ENCODE measurements at regions not wholly inside any gene's neighbourhood (a gene's known extent, or its start where the extent isn't known, plus 50 kb on each side); places are given as distances from the start of the nearest gene placed in this dataset.

DNA sequence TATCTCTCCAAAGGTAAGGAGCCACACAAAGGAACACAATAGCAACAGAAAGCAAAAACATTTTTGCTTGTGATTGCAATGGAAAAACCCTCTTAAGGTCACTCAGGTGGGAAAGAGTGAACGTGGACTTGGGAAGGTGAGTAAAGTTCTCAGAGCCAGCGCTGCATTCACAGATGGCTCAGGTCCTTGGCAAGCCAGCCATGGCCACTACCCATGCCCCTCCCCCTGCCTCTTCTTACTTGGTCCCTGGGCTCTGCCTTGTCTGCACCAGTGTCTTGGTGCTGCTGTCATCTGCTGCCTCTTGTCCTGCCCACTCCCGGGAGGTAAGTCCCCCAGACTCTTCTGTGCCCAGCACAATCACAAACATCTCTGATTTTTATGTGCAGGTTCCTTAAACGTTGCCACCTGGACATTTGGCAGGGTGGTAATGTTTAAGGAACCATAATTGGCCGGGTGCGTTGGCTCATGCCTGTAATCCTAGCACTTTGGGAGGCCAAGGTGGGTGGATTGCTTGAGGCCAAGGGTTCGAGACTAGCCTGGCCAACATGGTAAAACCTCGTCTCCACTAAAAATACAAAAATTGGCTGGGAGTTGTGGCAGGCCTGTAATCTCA lies 74.6 kb downstream of the FEM1C start:
- WGBS, 2 donors = 75 to 89% methylated on average over 4 to 8 of the region's 8 CpGs
- H3K36me3 ChIP-seq = no peaks in the 10 kb centered on the region
- H3K27ac ChIP-seq = no peak overlapping the region
- no peak for DNase-seq
- no peaks in the 10 kb centered on the region for H3K9me3 ChIP-seq
- TF ChIP-seq, protein P1, sequence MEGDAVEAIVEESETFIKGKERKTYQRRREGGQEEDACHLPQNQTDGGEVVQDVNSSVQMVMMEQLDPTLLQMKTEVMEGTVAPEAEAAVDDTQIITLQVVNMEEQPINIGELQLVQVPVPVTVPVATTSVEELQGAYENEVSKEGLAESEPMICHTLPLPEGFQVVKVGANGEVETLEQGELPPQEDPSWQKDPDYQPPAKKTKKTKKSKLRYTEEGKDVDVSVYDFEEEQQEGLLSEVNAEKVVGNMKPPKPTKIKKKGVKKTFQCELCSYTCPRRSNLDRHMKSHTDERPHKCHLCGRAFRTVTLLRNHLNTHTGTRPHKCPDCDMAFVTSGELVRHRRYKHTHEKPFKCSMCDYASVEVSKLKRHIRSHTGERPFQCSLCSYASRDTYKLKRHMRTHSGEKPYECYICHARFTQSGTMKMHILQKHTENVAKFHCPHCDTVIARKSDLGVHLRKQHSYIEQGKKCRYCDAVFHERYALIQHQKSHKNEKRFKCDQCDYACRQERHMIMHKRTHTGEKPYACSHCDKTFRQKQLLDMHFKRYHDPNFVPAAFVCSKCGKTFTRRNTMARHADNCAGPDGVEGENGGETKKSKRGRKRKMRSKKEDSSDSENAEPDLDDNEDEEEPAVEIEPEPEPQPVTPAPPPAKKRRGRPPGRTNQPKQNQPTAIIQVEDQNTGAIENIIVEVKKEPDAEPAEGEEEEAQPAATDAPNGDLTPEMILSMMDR (IDR thresholded peaks at IDR 0.05) = no peak
- TF ChIP-seq POLR2A (IDR thresholded peaks at IDR 0.05) = no peak
- no peak overlapping the region for H3K4me3 ChIP-seq
- H3K4me1 ChIP-seq = peaks cover 0 to 17% (median 13%) of the 10 kb centered on the region in 3 donors
- intact Hi-C loops (cut with DNase I) = no loop called here
- no peaks in the 10 kb centered on the region for H3K27me3 ChIP-seq

DNA sequence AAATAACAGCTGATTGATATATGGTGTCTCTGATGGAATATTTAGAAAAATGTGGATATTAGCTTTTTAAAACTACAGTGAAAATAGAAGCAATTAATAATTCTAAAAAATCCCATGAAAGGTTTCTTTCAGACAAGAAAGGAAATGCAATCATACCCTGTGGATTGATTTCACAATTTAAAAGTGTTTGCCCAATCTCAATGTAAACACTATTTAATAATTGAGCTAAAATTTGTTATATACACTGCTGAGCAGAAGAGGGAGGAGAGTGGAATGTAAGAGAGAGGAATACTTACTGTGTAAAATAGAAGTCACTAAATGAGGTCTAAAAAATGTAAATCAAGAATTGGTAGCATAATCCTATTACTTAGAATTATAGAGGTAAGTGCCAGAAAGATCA lies 76.9 kb downstream of the FEM1C start:
- Histone ChIP-seq H3K9me3 (no peaks in the 10 kb centered on the region), H3K4me1 (peaks cover 0 to 13% (median 10%) of the 10 kb centered on the region in 3 donors), H3K36me3 (no peaks in the 10 kb centered on the region), H3K27me3 (no peaks in the 10 kb centered on the region), H3K27ac (no peak overlapping the region), H3K4me3 (no peak overlapping the region)
- DNase-seq = no peak
- no peak for TF ChIP-seq POLR2A (IDR thresholded peaks at IDR 0.05)
- TF ChIP-seq, protein P1 (IDR thresholded peaks at IDR 0.05) = no peak
- intact Hi-C loops (cut with DNase I) = no loop called here

DNA sequence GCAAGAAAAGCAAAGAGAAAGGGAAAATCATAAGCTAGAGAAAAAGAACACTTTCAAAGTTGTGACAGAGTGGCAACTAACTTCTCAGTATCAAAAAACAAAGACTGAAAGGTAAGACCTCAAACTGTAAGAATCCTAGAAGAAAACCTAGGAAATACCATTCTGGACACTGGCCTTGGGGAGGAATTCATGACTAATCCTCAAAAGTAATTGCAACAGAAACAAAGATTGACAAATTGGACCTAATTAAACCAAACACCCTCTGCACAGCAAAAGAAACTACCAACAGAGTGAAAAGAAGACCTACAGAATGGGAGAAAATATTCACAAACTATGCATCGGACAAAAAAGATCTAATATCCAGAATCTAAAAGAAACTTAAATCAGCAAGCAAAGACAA lies 79.1 kb downstream of the FEM1C start:
- DNase-seq = no peak
- Histone ChIP-seq H3K36me3 (no peaks in the 10 kb centered on the region), H3K4me1 (peaks cover 0 to 15% (median 4%) of the 10 kb centered on the region in 3 donors), H3K4me3 (no peak overlapping the region), H3K9me3 (no peaks in the 10 kb centered on the region), H3K27me3 (no peaks in the 10 kb centered on the region), H3K27ac (no peak overlapping the region)
- intact Hi-C loops (cut with DNase I) = no loop called here
- 89 to 100% methylated on average over 1 of the region's 1 CpG for WGBS, 2 donors
- no peak for TF ChIP-seq POLR2A (IDR thresholded peaks at IDR 0.05)
- TF ChIP-seq, protein P1 (IDR thresholded peaks at IDR 0.05) = no peak

DNA sequence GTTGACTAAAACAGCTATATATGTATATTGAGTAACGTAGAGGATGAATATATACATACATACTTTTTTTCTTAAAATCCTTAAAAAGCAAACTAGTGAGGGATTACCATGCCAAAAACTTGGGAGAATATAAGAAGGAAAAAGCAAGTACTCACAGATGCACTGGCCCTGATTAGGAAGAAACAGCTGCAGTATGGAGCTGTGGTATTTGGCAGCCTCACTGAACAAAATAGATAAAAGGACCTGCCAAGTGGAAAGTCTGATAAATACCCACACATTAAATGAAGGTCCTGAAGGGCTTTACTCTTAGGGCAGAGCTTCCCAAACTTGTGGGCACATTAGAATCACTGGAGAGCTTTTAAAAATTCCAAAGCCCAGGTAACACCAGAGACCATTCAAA lies 80.6 kb downstream of the FEM1C start:
- intact Hi-C loops (cut with DNase I) = no loop called here
- no peak for DNase-seq
- Histone ChIP-seq H3K4me3 (no peak overlapping the region), H3K27me3 (no peaks in the 10 kb centered on the region), H3K27ac (no peak overlapping the region), H3K4me1 (peaks cover 0 to 22% (median 9%) of the 10 kb centered on the region in 3 donors), H3K36me3 (no peaks in the 10 kb centered on the region), H3K9me3 (no peaks in the 10 kb centered on the region)
- 38 to 70% methylated on average over 1 of the region's 1 CpG for WGBS, 2 donors
- no peak for TF ChIP-seq POLR2A (IDR thresholded peaks at IDR 0.05)
- TF ChIP-seq, protein P1 (IDR thresholded peaks at IDR 0.05) = no peak

DNA sequence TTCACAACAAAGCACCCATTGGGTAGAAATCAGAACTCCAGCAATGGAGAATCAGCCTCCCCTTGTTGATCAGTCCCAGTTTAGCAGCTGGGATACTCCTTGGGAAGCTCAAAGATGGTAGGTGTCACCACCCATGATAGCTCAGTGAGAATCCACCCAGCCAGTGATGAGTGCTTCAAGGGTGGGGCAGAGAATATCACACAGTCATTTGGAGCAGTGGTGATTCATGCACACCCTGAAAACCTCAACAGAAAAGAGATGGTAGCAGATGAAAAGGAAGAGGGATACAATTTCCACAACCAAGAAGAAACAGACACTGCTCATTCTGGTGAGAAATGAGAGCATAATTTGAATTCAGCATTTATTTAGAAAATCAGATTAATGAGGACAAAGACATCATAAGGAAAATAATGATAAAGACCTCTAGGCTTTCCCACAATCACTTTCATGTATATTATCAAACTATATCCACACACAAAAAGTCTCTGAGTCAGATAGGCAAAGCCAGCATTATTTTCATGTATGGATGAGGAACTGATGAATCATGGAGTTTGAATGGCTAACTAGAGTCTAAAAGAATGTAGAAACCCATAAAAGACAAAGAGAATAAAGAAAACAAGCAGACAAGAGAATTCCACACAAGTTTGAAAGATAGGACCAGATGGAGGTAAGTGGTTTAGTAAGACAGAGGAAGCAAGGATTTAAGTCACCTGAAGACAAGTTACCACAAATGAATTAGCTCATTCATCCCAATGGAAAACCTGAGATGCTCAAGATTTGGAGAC lies 82.9 kb downstream of the FEM1C start:
- H3K9me3 ChIP-seq = no peaks in the 10 kb centered on the region
- H3K4me3 ChIP-seq = no peak overlapping the region
- peaks cover 0 to 22% (median 9%) of the 10 kb centered on the region in 3 donors for H3K4me1 ChIP-seq
- peak overlapping the region in 3 of 4 donors; percentile 47 to 67 (median 53) for H3K27ac ChIP-seq
- DNase-seq = no peak
- H3K36me3 ChIP-seq = no peaks in the 10 kb centered on the region
- TF ChIP-seq, protein P1 (IDR thresholded peaks at IDR 0.05) = no peak
- no peak for TF ChIP-seq POLR2A (IDR thresholded peaks at IDR 0.05)
- H3K27me3 ChIP-seq = no peaks in the 10 kb centered on the region
- intact Hi-C loops (cut with DNase I) = no loop called here
